Prostate gland (tissue), 2 donors: ENCODE measurements at regions not wholly inside any gene's neighbourhood (a gene's known extent, or its start where the extent isn't known, plus 50 kb on each side); places are given as distances from the start of the nearest gene placed in this dataset.

ENCODE experiments used
- DNase-seq: peaks from one replicate; pipeline ENCODE4 v3.0.0-alpha.2; 2019; ENCODE audit warnings: low spot score
- H3K27ac ChIP-seq, 2 donors: fragments of 200-600 bp; sonication (generic); 2 replicates each; pipeline ENCODE4 v1.5.1; 2017 to 2019
- H3K27me3 ChIP-seq: fragments of 200-600 bp; sonication (generic); replicated peaks from 2 replicates; pipeline ENCODE4 v1.5.1; 2019; ENCODE audit not compliant: insufficient read depth
- H3K36me3 ChIP-seq, 2 donors: fragments of 200-600 bp; sonication (generic); 1 replicate in 1 of 2; 2 replicates in 1 of 2; pipeline versions ENCODE4 v1.5.1 to v1.8.1; 2017 to 2019
- H3K4me1 ChIP-seq: fragments of 200-600 bp; sonication (generic); replicated peaks from 2 replicates; pipeline ENCODE4 v1.5.1; 2019
- H3K4me3 ChIP-seq, 2 donors: fragments of 200-600 bp; sonication (generic); 2 replicates each; pipeline ENCODE4 v1.5.1; 2017 to 2019
- H3K9me3 ChIP-seq: fragments of 200-600 bp; sonication (generic); 2 replicates; pipeline ENCODE4 v1.5.1; 2017
- CTCF ChIP-seq, 4 experiments: fragments of 200-600 bp in 2 of 4; fragments of 450-650 bp in 2 of 4; sonication (generic) in 2 of 4; IDR thresholded peaks; 1 replicate in 3 of 4; 2 replicates in 1 of 4; pipeline ENCODE4 v1.5.1; 2016 to 2019; ENCODE audit warnings: antibody characterized with exemption in 4 of 4, mild to moderate bottlenecking in 2 of 4, moderate library complexity in 2 of 4
- POLR2A ChIP-seq: fragments of 450-650 bp; IDR thresholded peaks from one replicate; pipeline ENCODE4 v1.6.1; 2016; ENCODE audit warnings: antibody characterized with exemption, mild to moderate bottlenecking
- POLR2AphosphoS5 ChIP-seq: sonication (generic); formaldehyde crosslinking; IDR thresholded peaks from one replicate; pipeline ENCODE4 v1.6.1; 2017; ENCODE audit warnings: antibody characterized with exemption
- WGBS: methylation state at CpG from one replicate; pipeline ENCODE4 v1.1.5; 2018; 5-methylcytosine and 5-hydroxymethylcytosine counted together
- intact Hi-C: fragments of 100-400 bp; cut with DNase I; formaldehyde crosslinking; loops from one replicate; pipeline ENCODE4 v1.14.2; 2022

GRCh38 chr19:30123611-30124010 lies 181.6 kb downstream of the URI1 start:
- WGBS: 58% methylated on average over 9 of the region's 9 CpGs
- intact Hi-C loops: no loop called here

GRCh38 chr19:30128211-30128610 lies 186.2 kb downstream of the URI1 start:
- TF ChIP-seq POLR2AphosphoS5 (no peak), CTCF (IDR thresholded peaks at IDR 0.05) (no peak), POLR2A (no peak)
- Histone ChIP-seq H3K36me3 (no peaks in the 10 kb centered on the region), H3K9me3 (no peaks in the 10 kb centered on the region), H3K27me3 (no peaks in the 10 kb centered on the region), H3K4me3 (no peak overlapping the region), H3K4me1 (no peaks in the 10 kb centered on the region), H3K27ac (no peak overlapping the region)
- intact Hi-C loops: no loop called here
- DNase-seq: no peak
- 80% methylated on average over 6 of the region's 6 CpGs for WGBS

More at GRCh38 chr19:30123611-30124010, 181.6 kb downstream of the URI1 start:
- Histone ChIP-seq H3K36me3 (no peaks in the 10 kb centered on the region), H3K27ac (no peak overlapping the region), H3K4me3 (no peak overlapping the region), H3K9me3 (no peaks in the 10 kb centered on the region), H3K27me3 (no peaks in the 10 kb centered on the region), H3K4me1 (no peaks in the 10 kb centered on the region)
- TF ChIP-seq POLR2AphosphoS5 (no peak), POLR2A (no peak), CTCF (IDR thresholded peaks at IDR 0.05) (no peak)
- no peak for DNase-seq

- no peak overlapping the region for H3K4me3 ChIP-seq
- no peak for DNase-seq
- no peaks in the 10 kb centered on the region for H3K9me3 ChIP-seq
- no peaks in the 10 kb centered on the region for H3K4me1 ChIP-seq
- 83% methylated on average over 6 of the region's 6 CpGs for WGBS
- no peaks in the 10 kb centered on the region for H3K27me3 ChIP-seq
- intact Hi-C loops: no loop called here
- TF ChIP-seq POLR2AphosphoS5: no peak
- TF ChIP-seq CTCF (IDR thresholded peaks at IDR 0.05): no peak
- no peak for TF ChIP-seq POLR2A
- no peak overlapping the region for H3K27ac ChIP-seq
- H3K36me3 ChIP-seq: no peaks in the 10 kb centered on the region
Observed at GRCh38 chr19:30130356-30131122, 188.5 kb downstream of the URI1 start.

- H3K4me3 ChIP-seq: no peak overlapping the region
- 92% methylated on average over 5 of the region's 5 CpGs for WGBS
- no peaks in the 10 kb centered on the region for H3K4me1 ChIP-seq
- no peaks in the 10 kb centered on the region for H3K36me3 ChIP-seq
- TF ChIP-seq POLR2A (no peak), CTCF (IDR thresholded peaks at IDR 0.05) (no peak)
- H3K27ac ChIP-seq: no peak overlapping the region
- intact Hi-C loops: no loop called here
- H3K27me3 ChIP-seq: no peaks in the 10 kb centered on the region
- no peak for DNase-seq
- H3K9me3 ChIP-seq: no peaks in the 10 kb centered on the region
Observed at GRCh38 chr19:30131246-30131645, 189.2 kb downstream of the URI1 start.

GRCh38 chr19:30131722-30132291 lies 189.8 kb downstream of the URI1 start:
- WGBS: 91% methylated on average over 8 of the region's 8 CpGs
- H3K9me3 ChIP-seq: no peaks in the 10 kb centered on the region
- no peak for DNase-seq
- H3K27ac ChIP-seq: no peak overlapping the region
- intact Hi-C loops: no loop called here
- H3K4me3 ChIP-seq: no peak overlapping the region
- no peaks in the 10 kb centered on the region for H3K27me3 ChIP-seq
- TF ChIP-seq POLR2A (no peak), CTCF (IDR thresholded peaks at IDR 0.05) (no peak), POLR2AphosphoS5 (no peak)
- H3K4me1 ChIP-seq: no peaks in the 10 kb centered on the region
- H3K36me3 ChIP-seq: no peaks in the 10 kb centered on the region
